ENCODE measurements at regions not wholly inside any gene's neighbourhood (a gene's known extent, or its start where the extent isn't known, plus 50 kb on each side); places are given as distances from the start of the nearest gene placed in this dataset.

GRCh38 chr14:21846227-21846885, 172.7 kb upstream of the OR4E1 start:
- TF ChIP-seq CTCF (optimal IDR thresholded peaks at IDR 0.05 in 1 of 3, IDR thresholded peaks at IDR 0.05 in 1 of 3, conservative IDR thresholded peaks at IDR 0.05 in 1 of 3; ENCODE audit: extremely low read depth in 1 of 3, insufficient read depth in 2 of 3, low read length in 3 of 3) (peak; percentile 60 to 86 (median 73)), EZH2 (IDR thresholded peaks at IDR 0.05; ENCODE audit: low read length) (no peak)
